ENCODE measurements at regions not wholly inside any gene's neighbourhood (a gene's known extent, or its start where the extent isn't known, plus 50 kb on each side); places are given as distances from the start of the nearest gene placed in this dataset.
A peak's percentile ranks its signal among the peaks of the same experiment; 100 is the strongest.

- no peaks in the 10 kb centered on the region for H4K20me1 ChIP-seq (ENCODE audit: insufficient read depth, low read length)
- in situ Hi-C loops (cut with HindIII; ENCODE audit: extremely low pct_ligation_motif_present, low pct_unique_long_range_greater_than_20kb) = no loop called here
- H3K9me3 ChIP-seq (ENCODE audit: low read length) = no peaks in the 10 kb centered on the region
- H3K27me3 ChIP-seq (ENCODE audit: control insufficient read depth in 1 of 2, insufficient read depth in 2 of 2, low read length in 2 of 2) = no peaks in the 10 kb centered on the region
- ChIA-PET POLR2A (no interaction called here), CTCF (ENCODE audit: low intra/inter-chr PET ratio, low total read pairs) (no interaction called here)
- no peak overlapping the region for H3K27ac ChIP-seq (ENCODE audit: extremely low read length, insufficient read depth, low read length)
- no peak overlapping the region for H3K4me2 ChIP-seq (ENCODE audit: low read depth, low read length)
- WGBS (ENCODE audit: low lambda C conversion rate) = 10% methylated on average over 11 of the region's 11 CpGs
- intact Hi-C loops (cut with micrococcal nuclease; ENCODE audit: unreplicated experiment) = no loop called here
- no peak overlapping the region for H3K4me3 ChIP-seq (replicated peaks in 1 of 3; ENCODE audit: insufficient read depth in 1 of 3, low read depth in 2 of 3, low read length in 3 of 3)
- H2AFZ ChIP-seq (ENCODE audit: low read length) = no peak overlapping the region
- no TSS peak for BruUV-seq (replicated peaks)
- H3K79me2 ChIP-seq (ENCODE audit: insufficient read depth, low read length) = no peaks in the 10 kb centered on the region
- H3K36me3 ChIP-seq (replicated peaks in 1 of 2; ENCODE audit: control insufficient read depth in 1 of 2, insufficient read depth in 2 of 2, low read length in 2 of 2) = no peaks in the 10 kb centered on the region
- ATAC-seq (no peak), DNase-seq (ENCODE audit: low spot score) (no peak), FAIRE-seq (no peak)
- TF ChIP-seq SP140L (CRISPR knock-in tag; IDR thresholded peaks at IDR 0.05; ENCODE audit: borderline replicate concordance) (no peak), MAFF (IDR thresholded peaks at IDR 0.05; ENCODE audit: low read depth, low read length) (peak; percentile 65; the same call in 1 of the 2 replicates), MAFK (conservative IDR thresholded peaks at IDR 0.05 in 1 of 2, IDR thresholded peaks at IDR 0.05 in 1 of 2; ENCODE audit: low read length in 2 of 2) (peak; percentile 49 to 74)
- no peak overlapping the region for H3K9ac ChIP-seq (ENCODE audit: insufficient read depth, low read depth, low read length)
- H3K4me1 ChIP-seq (ENCODE audit: insufficient read depth, low read length) = no peaks in the 10 kb centered on the region
These were observed 260.1 kb downstream of the KCNE4 start for GRCh38 chr2:223311889-223312680.

GRCh38 chr2:223313101-223313500, 261.1 kb downstream of the KCNE4 start:
- ATAC-seq (no peak), FAIRE-seq (no peak), DNase-seq (ENCODE audit: low spot score) (no peak)
- Histone ChIP-seq H3K27ac (ENCODE audit: extremely low read length, insufficient read depth, low read length) (no peak overlapping the region), H3K4me3 (replicated peaks in 1 of 3; ENCODE audit: insufficient read depth in 1 of 3, low read depth in 2 of 3, low read length in 3 of 3) (no peak overlapping the region), H3K4me2 (ENCODE audit: low read depth, low read length) (no peak overlapping the region), H2AFZ (ENCODE audit: low read length) (no peak overlapping the region), H3K79me2 (ENCODE audit: insufficient read depth, low read length) (no peaks in the 10 kb centered on the region), H3K9me3 (ENCODE audit: low read length) (no peaks in the 10 kb centered on the region), H4K20me1 (ENCODE audit: insufficient read depth, low read length) (no peaks in the 10 kb centered on the region), H3K4me1 (ENCODE audit: insufficient read depth, low read length) (no peaks in the 10 kb centered on the region), H3K9ac (ENCODE audit: insufficient read depth, low read depth, low read length) (no peak overlapping the region), H3K27me3 (ENCODE audit: control insufficient read depth in 1 of 2, insufficient read depth in 2 of 2, low read length in 2 of 2) (no peaks in the 10 kb centered on the region), H3K36me3 (replicated peaks in 1 of 2; ENCODE audit: control insufficient read depth in 1 of 2, insufficient read depth in 2 of 2, low read length in 2 of 2) (no peaks in the 10 kb centered on the region)
- POLR2A ChIA-PET = no interaction called here
- in situ Hi-C loops (cut with HindIII; ENCODE audit: extremely low pct_ligation_motif_present, low pct_unique_long_range_greater_than_20kb) = no loop called here
- intact Hi-C loops (cut with micrococcal nuclease; ENCODE audit: unreplicated experiment) = no loop called here
- CTCF ChIA-PET (ENCODE audit: low intra/inter-chr PET ratio, low total read pairs) = no interaction called here
- no TSS peak for BruUV-seq (replicated peaks)
- WGBS (ENCODE audit: low lambda C conversion rate) = 1% methylated on average over 2 of the region's 2 CpGs
- TF ChIP-seq RXRB (CRISPR knock-in tag; IDR thresholded peaks at IDR 0.05; ENCODE audit: borderline replicate concordance) (no peak), ZBTB26 (CRISPR knock-in tag; IDR thresholded peaks at IDR 0.05; ENCODE audit: borderline replicate concordance) (no peak), ZNF615 (CRISPR knock-in tag; IDR thresholded peaks at IDR 0.05; ENCODE audit: borderline replicate concordance) (no peak), HDAC6 (IDR thresholded peaks at IDR 0.05; ENCODE audit: low read depth, low read length) (no peak), RELA (CRISPR knock-in tag; IDR thresholded peaks at IDR 0.05) (no peak), CSRNP2 (CRISPR knock-in tag; conservative IDR thresholded peaks at IDR 0.05; ENCODE audit: low read depth) (no peak), MLX (CRISPR knock-in tag; IDR thresholded peaks at IDR 0.05) (no peak), ZNF678 (CRISPR knock-in tag; IDR thresholded peaks at IDR 0.05) (no peak), ZNF121 (CRISPR knock-in tag; IDR thresholded peaks at IDR 0.05) (no peak), ETV5 (CRISPR knock-in tag; IDR thresholded peaks at IDR 0.05; ENCODE audit: borderline replicate concordance) (no peak), MAX (IDR thresholded peaks at IDR 0.05) (no peak), GATAD2A (CRISPR knock-in tag; IDR thresholded peaks at IDR 0.05) (no peak), HCFC1 (IDR thresholded peaks at IDR 0.05; ENCODE audit: low read depth, low read length) (no peak)

All from HepG2 (cell line).